HG02642 (cell line): ENCODE measurements at regions not wholly inside any gene's neighbourhood (a gene's known extent, or its start where the extent isn't known, plus 50 kb on each side); places are given as distances from the start of the nearest gene placed in this dataset.
"Not testable (repeated sequence)": the region's sequence is repeated elsewhere in the genome, so short reads cannot be mapped to it uniquely, and the experiment has no call there.

ENCODE experiments used
- ATAC-seq: cut with Tn5 transposase; IDR thresholded peaks from one replicate; pipeline ENCODE4 v1.9.1; 2021; ENCODE audit warnings: mild to moderate bottlenecking; ENCODE audit not compliant: unreplicated experiment, poor library complexity

DNA sequence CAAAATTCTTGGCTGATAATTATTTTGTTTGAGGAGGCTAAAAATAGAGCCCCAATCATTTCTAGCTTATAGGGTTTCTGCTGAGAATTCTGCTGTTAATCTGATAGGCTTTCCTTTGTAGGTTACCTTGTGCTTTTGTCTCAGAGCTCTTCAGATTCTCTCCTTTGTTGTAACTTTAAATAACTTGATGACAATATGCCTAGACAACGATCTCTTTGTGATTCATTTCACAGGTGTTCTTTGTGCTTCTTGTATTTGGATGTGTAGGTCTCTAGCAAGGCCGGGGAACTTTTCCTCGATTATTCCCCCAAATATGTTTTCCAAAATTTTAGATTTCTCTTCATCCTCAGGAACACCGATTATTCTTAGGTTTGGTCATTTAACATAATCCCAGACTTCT is 376.5 kb upstream of the MAN1A1 start:
- ATAC-seq: no peak

DNA sequence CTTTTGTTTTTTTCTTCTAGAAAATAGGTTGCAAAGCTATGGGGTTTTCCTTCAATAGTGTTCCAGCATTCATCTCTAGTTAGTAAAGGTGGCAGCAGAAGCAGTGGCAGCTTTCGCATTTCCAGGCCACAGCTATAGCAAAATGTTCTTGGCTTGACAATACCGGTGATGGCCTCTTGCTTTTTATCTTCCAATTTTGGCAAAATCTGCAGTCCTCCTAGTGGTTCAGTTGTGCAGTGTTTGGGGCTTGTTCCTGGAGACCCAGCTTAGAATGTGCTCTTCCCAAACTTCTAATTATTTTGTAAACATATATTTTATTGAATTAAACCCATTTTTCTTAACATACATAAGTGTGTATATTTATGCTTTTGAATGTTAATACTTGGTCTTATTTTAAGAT is 370.6 kb upstream of the MAN1A1 start:
- ATAC-seq: no peak

DNA sequence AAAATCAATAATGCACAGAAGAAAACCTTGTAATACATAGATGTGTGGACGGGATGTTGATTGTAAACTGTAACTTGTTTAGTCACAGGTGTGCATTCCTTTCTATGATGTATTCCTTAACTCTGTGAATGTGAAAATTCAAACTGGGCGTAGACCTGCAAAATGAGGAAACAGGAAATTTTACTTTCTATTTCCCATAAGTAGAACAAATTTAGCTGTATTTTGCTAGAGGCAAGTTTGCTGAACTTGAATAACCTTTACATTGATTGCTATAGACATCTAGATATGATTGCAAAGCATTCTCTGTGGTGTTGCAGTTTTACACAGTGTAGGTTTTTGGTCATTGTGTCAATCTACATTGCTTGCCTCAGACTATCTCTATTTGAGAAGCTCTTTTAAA is 368.4 kb upstream of the MAN1A1 start:
- ATAC-seq: no peak

GRCh38 chr6:119716668-119717270 is 367.2 kb upstream of the MAN1A1 start:
- no peak for ATAC-seq

DNA sequence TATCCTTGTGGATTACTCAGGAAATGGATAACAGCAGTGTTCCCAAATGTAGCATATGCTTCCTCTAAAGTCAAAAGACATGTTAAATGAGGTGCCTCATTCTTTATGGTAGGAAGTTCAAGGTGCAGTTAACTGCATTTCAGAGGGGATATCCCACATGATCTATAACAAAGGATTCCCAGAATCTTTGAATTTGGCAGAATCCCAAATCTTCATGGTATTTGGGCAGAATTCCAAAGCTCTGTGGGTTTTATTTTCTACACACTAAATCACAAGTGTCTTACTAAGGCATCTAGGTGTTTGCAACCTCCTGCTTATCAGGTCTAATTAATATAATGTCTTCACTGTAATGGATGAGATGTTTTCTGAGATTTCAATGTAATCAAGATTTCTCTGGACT is 364.3 kb upstream of the MAN1A1 start:
- ATAC-seq: no peak

DNA sequence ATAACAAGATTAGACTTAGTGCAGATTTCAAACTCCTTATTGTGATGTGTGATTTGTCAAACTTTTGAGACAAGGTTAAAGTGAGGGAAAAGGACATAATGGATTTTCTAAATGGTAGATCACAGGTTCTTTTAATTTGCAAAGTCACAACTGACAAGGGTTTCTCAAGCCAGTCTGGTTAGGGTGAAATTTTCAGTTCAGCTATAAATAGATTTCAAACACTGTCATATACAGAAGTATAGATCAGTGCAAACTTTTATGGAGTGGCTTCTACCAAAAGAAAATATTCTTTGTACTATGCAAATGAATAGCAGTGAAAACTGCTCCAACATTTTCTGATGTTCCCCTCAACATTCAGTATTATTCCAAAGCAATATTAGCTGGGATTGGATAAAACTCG is 337.1 kb upstream of the MAN1A1 start:
- no peak for ATAC-seq

GRCh38 chr6:119686240-119686639 is 336.7 kb upstream of the MAN1A1 start:
- ATAC-seq: no peak

DNA sequence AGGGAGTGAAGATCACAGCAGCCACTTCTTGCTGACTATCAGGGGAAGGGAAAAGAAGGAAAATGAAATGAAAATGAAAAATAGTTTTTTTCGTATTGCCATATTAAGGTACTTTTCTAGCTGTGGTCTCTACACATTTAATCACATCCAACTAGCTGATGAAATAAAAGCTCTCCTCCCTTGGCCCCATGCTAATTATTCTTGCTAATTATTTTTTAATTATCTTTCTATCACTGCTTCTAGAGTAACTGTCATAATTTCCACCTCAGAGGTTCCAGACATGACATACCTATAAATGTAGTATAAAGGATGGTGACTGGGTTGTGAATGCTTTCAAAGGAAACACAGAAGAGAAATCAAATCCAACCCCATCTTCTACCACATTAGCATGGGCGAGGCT is 334.1 kb upstream of the MAN1A1 start:
- ATAC-seq: no peak

GRCh38 chr6:119683031-119683430 is 333.5 kb upstream of the MAN1A1 start:
- ATAC-seq: no peak

DNA sequence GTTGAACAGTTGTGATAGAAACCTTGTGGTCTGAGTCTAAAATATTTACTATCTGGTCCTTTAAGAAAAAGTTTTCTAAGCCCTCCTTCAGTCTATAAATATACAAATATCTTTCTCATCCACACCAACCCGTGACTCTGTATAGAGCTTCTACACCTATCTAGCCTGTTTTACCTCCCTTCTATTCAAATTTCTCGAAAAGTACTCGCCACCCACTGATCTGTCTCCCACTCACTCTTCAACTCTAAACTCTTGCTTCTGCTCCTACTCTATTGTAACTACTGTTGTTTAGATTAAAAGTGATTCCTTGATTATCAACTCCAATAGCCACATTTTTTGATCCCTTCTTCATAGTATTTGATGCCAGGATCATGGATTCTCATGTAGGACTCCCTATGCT is 329.4 kb upstream of the MAN1A1 start:
- ATAC-seq: no peak

GRCh38 chr6:119677384-119677783 is 327.8 kb upstream of the MAN1A1 start:
- no peak for ATAC-seq

DNA sequence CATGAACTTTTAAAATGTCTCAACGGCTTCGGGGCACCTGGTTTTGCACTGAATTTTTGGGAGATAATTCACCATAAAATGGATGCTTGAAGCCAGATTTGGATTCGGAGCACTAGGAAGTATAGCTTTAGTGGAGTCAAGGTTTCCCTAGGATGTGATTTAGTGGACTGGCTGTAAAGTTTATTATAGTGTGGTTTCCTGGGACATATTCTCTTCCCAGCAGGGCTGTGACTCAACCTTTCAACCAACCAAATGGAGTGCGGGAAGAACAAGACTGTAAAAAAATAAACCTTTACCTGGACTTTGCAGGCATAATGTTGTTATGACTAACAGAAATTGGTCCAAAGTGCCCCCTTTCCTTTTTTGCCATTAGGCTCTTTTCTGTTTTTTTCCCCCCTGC is 327.4 kb upstream of the MAN1A1 start:
- ATAC-seq: no peak

DNA sequence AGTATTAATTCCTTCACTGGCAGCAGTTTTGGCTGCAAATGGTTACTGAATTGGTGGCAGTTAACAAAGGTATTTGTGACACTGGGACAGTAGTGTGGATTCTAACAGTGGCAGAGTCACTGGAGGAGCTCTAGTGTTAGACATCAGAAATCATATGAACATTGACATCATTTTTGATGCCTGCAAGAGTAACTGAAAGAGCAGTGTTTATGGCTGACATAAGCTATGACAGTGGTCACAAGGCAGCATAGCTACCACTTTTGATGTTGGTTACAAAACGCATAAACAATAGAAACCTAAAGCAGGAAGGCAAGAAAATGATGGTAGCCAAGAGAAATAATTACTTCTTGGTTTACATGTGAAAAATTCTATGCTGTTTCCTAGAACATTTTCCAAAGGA is 326.7 kb upstream of the MAN1A1 start:
- ATAC-seq: no peak

- ATAC-seq: no peak
These were observed 324.2 kb upstream of the MAN1A1 start for GRCh38 chr6:119673741-119674140.

DNA sequence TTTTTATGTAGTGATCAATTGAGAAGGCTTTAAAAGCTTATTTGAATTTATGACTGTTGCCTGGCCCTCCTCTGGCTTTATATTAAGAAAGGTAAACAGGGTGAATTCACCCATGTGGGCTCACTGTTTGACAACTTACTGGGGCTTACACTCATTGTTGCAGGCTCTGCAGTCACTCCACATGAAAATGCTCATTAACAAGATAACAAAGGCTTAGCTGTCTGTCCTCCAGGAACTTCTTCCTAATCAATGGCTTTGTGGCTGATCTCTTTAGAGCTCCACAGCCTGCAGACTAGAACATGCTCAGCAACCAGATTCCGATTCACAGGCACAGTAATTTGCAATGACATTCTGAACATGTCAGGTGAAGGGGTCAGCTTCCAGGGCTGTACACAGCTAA is 323.2 kb upstream of the MAN1A1 start:
- ATAC-seq: no peak

GRCh38 chr6:119671105-119671504 is 321.5 kb upstream of the MAN1A1 start:
- ATAC-seq: no peak

DNA sequence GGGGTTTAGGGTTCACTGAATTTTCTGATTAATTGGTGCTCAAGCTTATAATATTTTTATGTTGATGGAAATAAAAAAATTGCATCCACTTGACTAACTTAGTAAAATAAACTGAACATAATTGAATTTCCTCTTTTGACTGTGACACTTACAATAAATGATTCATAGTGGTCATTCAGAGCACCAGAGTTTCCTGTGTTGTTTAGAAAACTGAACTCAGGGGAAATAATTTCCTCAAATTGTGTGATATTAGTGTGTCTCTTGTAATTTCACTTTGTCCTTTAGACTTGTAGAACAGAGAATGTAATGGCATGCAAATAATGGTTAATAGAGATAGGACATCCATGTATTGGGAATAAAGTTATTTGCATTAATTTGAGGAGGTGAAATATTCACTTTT is 319.7 kb upstream of the MAN1A1 start:
- ATAC-seq: no peak

- not testable (repeated sequence) for ATAC-seq
These were observed 315.9 kb upstream of the MAN1A1 start for GRCh38 chr6:119665432-119665831.

GRCh38 chr6:119661628-119662027 is 312.1 kb upstream of the MAN1A1 start:
- no peak for ATAC-seq

DNA sequence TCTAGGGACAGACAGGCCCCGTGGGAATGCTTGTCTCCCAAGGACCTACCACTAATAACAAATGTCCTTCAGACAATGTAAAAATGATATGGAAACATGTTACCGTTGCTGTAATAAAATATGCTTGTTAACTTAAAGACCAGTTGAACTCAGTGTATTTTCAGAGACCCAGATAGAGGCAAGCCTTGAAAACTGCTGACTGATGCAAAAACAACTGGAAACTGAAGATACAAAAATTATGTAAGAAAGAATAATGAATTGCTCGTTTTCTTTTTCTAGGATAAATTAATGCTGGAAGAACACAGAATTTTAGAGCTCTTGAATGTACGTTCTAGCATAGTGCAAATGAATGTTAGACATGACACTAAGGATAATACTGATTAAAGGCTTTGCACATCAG is 311.5 kb upstream of the MAN1A1 start:
- no peak for ATAC-seq

GRCh38 chr6:119658917-119659316 is 309.4 kb upstream of the MAN1A1 start:
- ATAC-seq: no peak

DNA sequence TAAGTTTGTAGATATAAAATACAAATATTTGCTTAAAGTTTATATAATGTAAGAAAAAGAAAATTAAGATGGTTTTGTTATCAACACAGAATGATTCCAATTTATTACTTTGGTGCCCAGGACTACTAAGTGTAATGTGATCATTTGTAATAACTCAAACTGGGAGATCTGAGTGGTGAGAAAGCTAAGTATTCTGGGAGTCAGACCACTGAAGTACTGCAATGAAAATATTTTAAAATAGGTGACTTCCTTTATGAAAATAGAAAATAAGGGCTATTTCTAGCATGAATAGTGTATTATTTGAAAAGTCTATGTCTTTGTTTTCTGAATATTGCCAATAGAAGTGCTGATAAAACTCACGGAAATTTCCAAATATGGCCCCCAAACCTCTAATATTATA is 305.6 kb upstream of the MAN1A1 start:
- ATAC-seq: no peak

GRCh38 chr6:119653329-119653728 is 303.8 kb upstream of the MAN1A1 start:
- no peak for ATAC-seq
